ENCODE measurements at regions not wholly inside any gene's neighbourhood (a gene's known extent, or its start where the extent isn't known, plus 50 kb on each side); places are given as distances from the start of the nearest gene placed in this dataset.

- no peak overlapping the region for H2AFZ ChIP-seq
- no peaks in the 10 kb centered on the region for H4K20me1 ChIP-seq (ENCODE audit: insufficient read depth, poor library complexity, severe bottlenecking)
- TF ChIP-seq EZH2phosphoT487 (IDR thresholded peaks at IDR 0.05; ENCODE audit: low read depth, severe bottlenecking, unreplicated experiment) = no peak
- no peak for TF ChIP-seq CTCF (IDR thresholded peaks at IDR 0.05; ENCODE audit: poor library complexity)
- TF ChIP-seq EZH2 (IDR thresholded peaks at IDR 0.05; ENCODE audit: borderline replicate concordance) = no peak
- no peaks in the 10 kb centered on the region for H3K9me2 ChIP-seq (replicated peaks; ENCODE audit: insufficient read depth)
- no peaks in the 10 kb centered on the region for H3K79me2 ChIP-seq
- WGBS (ENCODE audit: low lambda C conversion rate, missing lambda C conversion rate) = 86% methylated on average over 7 of the region's 7 CpGs
- no peak overlapping the region for H3K4me3 ChIP-seq
- H3K4me2 ChIP-seq = no peak overlapping the region
- H3K27ac ChIP-seq = no peak overlapping the region
- H3K4me1 ChIP-seq (ENCODE audit: insufficient read depth) = no peaks in the 10 kb centered on the region
- no peaks in the 10 kb centered on the region for H3K27me3 ChIP-seq
- no peaks in the 10 kb centered on the region for H3K9me3 ChIP-seq (ENCODE audit: low read depth)
- no peak for DNase-seq (ENCODE audit: low spot score)
- no peaks in the 10 kb centered on the region for H3K36me3 ChIP-seq (replicated peaks; ENCODE audit: insufficient read depth, low read depth)
Measured at GRCh38 chr2:83860320-83860719, 598.8 kb downstream of the SUCLG1 start.

GRCh38 chr2:83859553-83859952, 599.5 kb downstream of the SUCLG1 start:
- no peaks in the 10 kb centered on the region for H4K20me1 ChIP-seq (ENCODE audit: insufficient read depth, poor library complexity, severe bottlenecking)
- TF ChIP-seq EZH2 (IDR thresholded peaks at IDR 0.05; ENCODE audit: borderline replicate concordance) = no peak
- TF ChIP-seq EZH2phosphoT487 (IDR thresholded peaks at IDR 0.05; ENCODE audit: low read depth, severe bottlenecking, unreplicated experiment) = no peak
- no peak for TF ChIP-seq CTCF (IDR thresholded peaks at IDR 0.05; ENCODE audit: poor library complexity)
- H3K4me3 ChIP-seq = no peak overlapping the region
- H3K79me2 ChIP-seq = no peaks in the 10 kb centered on the region
- no peaks in the 10 kb centered on the region for H3K4me1 ChIP-seq (ENCODE audit: insufficient read depth)
- H3K36me3 ChIP-seq (replicated peaks; ENCODE audit: insufficient read depth, low read depth) = no peaks in the 10 kb centered on the region
- no peaks in the 10 kb centered on the region for H3K27me3 ChIP-seq
- H2AFZ ChIP-seq = no peak overlapping the region
- no peaks in the 10 kb centered on the region for H3K9me3 ChIP-seq (ENCODE audit: low read depth)
- 94% methylated on average over 1 of the region's 1 CpG for WGBS (ENCODE audit: low lambda C conversion rate, missing lambda C conversion rate)
- H3K9me2 ChIP-seq (replicated peaks; ENCODE audit: insufficient read depth) = no peaks in the 10 kb centered on the region
- H3K27ac ChIP-seq = no peak overlapping the region
- no peak overlapping the region for H3K4me2 ChIP-seq
- no peak for DNase-seq (ENCODE audit: low spot score)

- H4K20me1 ChIP-seq (ENCODE audit: insufficient read depth, poor library complexity, severe bottlenecking) = no peaks in the 10 kb centered on the region
- H3K27me3 ChIP-seq = no peaks in the 10 kb centered on the region
- H3K4me1 ChIP-seq (ENCODE audit: insufficient read depth) = no peaks in the 10 kb centered on the region
- H3K36me3 ChIP-seq (replicated peaks; ENCODE audit: insufficient read depth, low read depth) = no peaks in the 10 kb centered on the region
- H3K4me2 ChIP-seq = no peak overlapping the region
- no peak for DNase-seq (ENCODE audit: low spot score)
- no peak overlapping the region for H3K27ac ChIP-seq
- no peaks in the 10 kb centered on the region for H3K9me3 ChIP-seq (ENCODE audit: low read depth)
- H3K9me2 ChIP-seq (replicated peaks; ENCODE audit: insufficient read depth) = no peaks in the 10 kb centered on the region
- 85% methylated on average over 5 of the region's 5 CpGs for WGBS (ENCODE audit: low lambda C conversion rate, missing lambda C conversion rate)
- TF ChIP-seq EZH2phosphoT487 (IDR thresholded peaks at IDR 0.05; ENCODE audit: low read depth, severe bottlenecking, unreplicated experiment) = no peak
- no peak for TF ChIP-seq CTCF (IDR thresholded peaks at IDR 0.05; ENCODE audit: poor library complexity)
- no peak for TF ChIP-seq EZH2 (IDR thresholded peaks at IDR 0.05; ENCODE audit: borderline replicate concordance)
- no peak overlapping the region for H2AFZ ChIP-seq
- no peak overlapping the region for H3K4me3 ChIP-seq
- H3K79me2 ChIP-seq = no peaks in the 10 kb centered on the region
Measured at GRCh38 chr2:83851066-83851465, 608.0 kb downstream of the SUCLG1 start.
